Endodermal cell (in vitro differentiated cells): ENCODE measurements at regions not wholly inside any gene's neighbourhood (a gene's known extent, or its start where the extent isn't known, plus 50 kb on each side); places are given as distances from the start of the nearest gene placed in this dataset.

Source experiments
- DNase-seq: peaks from one replicate; pipeline ENCODE4 v3.0.0-alpha.2; 2017
- H3K27ac ChIP-seq: 2 replicates; pipeline ENCODE4 v1.5.1; 2013; ENCODE audit warnings: mild to moderate bottlenecking, low read depth, low read length, moderate library complexity
- H3K27me3 ChIP-seq: 2 replicates; pipeline ENCODE4 v1.6.1; 2013; ENCODE audit warnings: mild to moderate bottlenecking, low read length, moderate library complexity; ENCODE audit not compliant: insufficient read depth, control insufficient read depth, poor library complexity, severe bottlenecking
- H3K36me3 ChIP-seq: 2 replicates; pipeline ENCODE4 v1.7.0; 2013; ENCODE audit warnings: mild to moderate bottlenecking, low read length, moderate library complexity; ENCODE audit not compliant: control insufficient read depth, insufficient read depth
- H3K4me1 ChIP-seq: one replicate; pipeline ENCODE4 v1.7.0; 2013; ENCODE audit warnings: low read length; ENCODE audit not compliant: control insufficient read depth, insufficient read depth
- H3K4me3 ChIP-seq: 2 replicates; pipeline ENCODE4 v1.5.1; 2013; ENCODE audit warnings: mild to moderate bottlenecking, low read length, moderate library complexity
- H3K9ac ChIP-seq: 2 replicates; pipeline ENCODE4 v1.6.1; 2013; ENCODE audit warnings: mild to moderate bottlenecking, low read length, moderate library complexity; ENCODE audit not compliant: poor library complexity, severe bottlenecking; ENCODE audit errors: extremely low read depth
- H3K9me3 ChIP-seq: 2 replicates; pipeline ENCODE4 v1.6.1; 2013; ENCODE audit warnings: mild to moderate bottlenecking, low read length, moderate library complexity; ENCODE audit not compliant: control insufficient read depth
- H3K27ac Mint-ChIP-seq: 2 replicates; pipeline ENCODE4 v1.8.0; 2020; ENCODE audit warnings: mixed read lengths
- H3K27me3 Mint-ChIP-seq: 2 replicates; pipeline ENCODE4 v1.8.0; 2021; ENCODE audit warnings: mild to moderate bottlenecking, mixed read lengths; ENCODE audit not compliant: insufficient read depth
- H3K36me3 Mint-ChIP-seq: 2 replicates; pipeline ENCODE4 v1.8.0; 2020; ENCODE audit warnings: low read depth, mixed read lengths
- H3K4me1 Mint-ChIP-seq: 2 replicates; pipeline ENCODE4 v1.8.0; 2020; ENCODE audit warnings: mixed read lengths
- H3K4me3 Mint-ChIP-seq: 2 replicates; pipeline ENCODE4 v1.8.0; 2020; ENCODE audit warnings: mild to moderate bottlenecking, moderate library complexity, mixed read lengths
- H3K9me3 Mint-ChIP-seq: 2 replicates; pipeline ENCODE4 v1.8.0; 2020; ENCODE audit warnings: mild to moderate bottlenecking, mixed read lengths
- WGBS, 2 experiments: methylation state at CpG; one replicate each; pipeline versions ENCODE4 v1.1.5 to v1.1.7; 2013; ENCODE audit warnings: missing lambda C conversion rate in 2 of 2, mixed read lengths in 1 of 2; ENCODE audit not compliant: insufficient coverage in 1 of 2, insufficient read length in 1 of 2; 5-methylcytosine and 5-hydroxymethylcytosine counted together
- TF ChIP-seq, protein P1 (sequence below): fragments of 200-600 bp; sonication (generic); conservative IDR thresholded peaks from 2 replicates; pipeline ENCODE4 v1.5.0; 2021; ENCODE audit warnings: antibody characterized with exemption, mild to moderate bottlenecking

GRCh38 chr4:55744369-55744768 lies 75.2 kb upstream of the EXOC1L start:
- 84 to 90% methylated on average over 3 to 6 of the region's 6 CpGs for WGBS, 2 experiments
- H3K27ac Mint-ChIP-seq = no peak overlapping the region
- H3K27me3 Mint-ChIP-seq = peaks cover 4% of the 10 kb centered on the region

DNA sequence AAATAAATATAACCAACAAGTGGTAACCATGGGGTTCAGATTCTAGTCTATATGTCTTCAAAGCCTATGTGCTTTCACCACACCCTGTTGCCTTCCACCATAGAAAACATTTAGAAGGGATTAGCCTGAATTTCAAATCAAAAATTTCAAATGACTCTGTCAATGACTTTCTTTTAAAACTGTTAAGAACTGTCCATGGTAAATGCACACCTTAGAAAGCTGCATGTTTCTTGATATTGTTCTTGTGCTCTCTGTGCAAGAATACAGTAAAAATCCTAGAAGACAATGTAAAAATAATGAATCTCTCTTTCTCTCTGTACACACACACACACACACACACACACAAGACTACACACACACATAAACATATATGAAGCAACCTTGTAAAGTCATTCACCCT lies 74.6 kb upstream of the EXOC1L start:
- Mint-ChIP-seq H3K36me3 (no peaks in the 10 kb centered on the region), H3K9me3 (no peaks in the 10 kb centered on the region), H3K27ac (no peak overlapping the region), H3K4me1 (no peaks in the 10 kb centered on the region), H3K27me3 (peaks cover 4% of the 10 kb centered on the region), H3K4me3 (no peak overlapping the region)
- no peaks in the 10 kb centered on the region for H3K27me3 ChIP-seq
- no peak for DNase-seq
- H3K9me3 ChIP-seq = no peaks in the 10 kb centered on the region
- H3K9ac ChIP-seq = no peak overlapping the region
- no peak overlapping the region for H3K27ac ChIP-seq
- H3K4me1 ChIP-seq = no peaks in the 10 kb centered on the region
- H3K4me3 ChIP-seq = no peak overlapping the region
- no peaks in the 10 kb centered on the region for H3K36me3 ChIP-seq
- TF ChIP-seq, protein P1, sequence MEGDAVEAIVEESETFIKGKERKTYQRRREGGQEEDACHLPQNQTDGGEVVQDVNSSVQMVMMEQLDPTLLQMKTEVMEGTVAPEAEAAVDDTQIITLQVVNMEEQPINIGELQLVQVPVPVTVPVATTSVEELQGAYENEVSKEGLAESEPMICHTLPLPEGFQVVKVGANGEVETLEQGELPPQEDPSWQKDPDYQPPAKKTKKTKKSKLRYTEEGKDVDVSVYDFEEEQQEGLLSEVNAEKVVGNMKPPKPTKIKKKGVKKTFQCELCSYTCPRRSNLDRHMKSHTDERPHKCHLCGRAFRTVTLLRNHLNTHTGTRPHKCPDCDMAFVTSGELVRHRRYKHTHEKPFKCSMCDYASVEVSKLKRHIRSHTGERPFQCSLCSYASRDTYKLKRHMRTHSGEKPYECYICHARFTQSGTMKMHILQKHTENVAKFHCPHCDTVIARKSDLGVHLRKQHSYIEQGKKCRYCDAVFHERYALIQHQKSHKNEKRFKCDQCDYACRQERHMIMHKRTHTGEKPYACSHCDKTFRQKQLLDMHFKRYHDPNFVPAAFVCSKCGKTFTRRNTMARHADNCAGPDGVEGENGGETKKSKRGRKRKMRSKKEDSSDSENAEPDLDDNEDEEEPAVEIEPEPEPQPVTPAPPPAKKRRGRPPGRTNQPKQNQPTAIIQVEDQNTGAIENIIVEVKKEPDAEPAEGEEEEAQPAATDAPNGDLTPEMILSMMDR = no peak

More at GRCh38 chr4:55744369-55744768, 75.2 kb upstream of the EXOC1L start:
- TF ChIP-seq, protein P1 = no peak
- Mint-ChIP-seq H3K36me3 (no peaks in the 10 kb centered on the region), H3K9me3 (no peaks in the 10 kb centered on the region), H3K4me1 (no peaks in the 10 kb centered on the region), H3K4me3 (no peak overlapping the region)
- no peak overlapping the region for H3K4me3 ChIP-seq
- no peaks in the 10 kb centered on the region for H3K9me3 ChIP-seq
- no peaks in the 10 kb centered on the region for H3K4me1 ChIP-seq
- DNase-seq = no peak
- no peak overlapping the region for H3K9ac ChIP-seq
- H3K36me3 ChIP-seq = no peaks in the 10 kb centered on the region
- no peak overlapping the region for H3K27ac ChIP-seq
- no peaks in the 10 kb centered on the region for H3K27me3 ChIP-seq

- no peak for DNase-seq
- no peak overlapping the region for H3K27ac Mint-ChIP-seq
- Histone ChIP-seq H3K36me3 (no peaks in the 10 kb centered on the region), H3K9me3 (no peaks in the 10 kb centered on the region), H3K27ac (no peak overlapping the region), H3K27me3 (no peaks in the 10 kb centered on the region), H3K4me1 (no peaks in the 10 kb centered on the region), H3K9ac (no peak overlapping the region), H3K4me3 (no peak overlapping the region)
- TF ChIP-seq, protein P1 = no peak
- 89 to 100% methylated on average over 4 to 6 of the region's 6 CpGs for WGBS, 2 experiments
- no peak overlapping the region for H3K4me3 Mint-ChIP-seq
- no peaks in the 10 kb centered on the region for H3K36me3 Mint-ChIP-seq
- no peaks in the 10 kb centered on the region for H3K9me3 Mint-ChIP-seq
- peaks cover 4% of the 10 kb centered on the region for H3K27me3 Mint-ChIP-seq
- no peaks in the 10 kb centered on the region for H3K4me1 Mint-ChIP-seq
Measured at GRCh38 chr4:55747793-55748192, 71.8 kb upstream of the EXOC1L start.
